Adrenal gland (tissue), 5 donors: ENCODE measurements at regions not wholly inside any gene's neighbourhood (a gene's known extent, or its start where the extent isn't known, plus 50 kb on each side); places are given as distances from the start of the nearest gene placed in this dataset.

Experiments used
- POLR2A ChIP-seq, 2 donors: fragments of 450-650 bp; IDR thresholded peaks; one replicate each; pipeline ENCODE4 v1.6.1; 2017; ENCODE audit warnings: antibody characterized with exemption in 2 of 2, mild to moderate bottlenecking in 2 of 2, moderate library complexity in 1 of 2
- TF ChIP-seq, protein P1 (sequence below), 6 experiments: fragments of 450-650 bp in 4 of 6; fragments of 200-600 bp in 2 of 6; sonication (generic) in 1 of 6; IDR thresholded peaks; 1 replicate in 5 of 6; 2 replicates in 1 of 6; pipeline versions ENCODE4 v1.5.1 to v1.8.0; 2016 to 2021; ENCODE audit warnings: antibody characterized with exemption in 6 of 6, mild to moderate bottlenecking in 2 of 6, moderate library complexity in 1 of 6
- donor health status: DM: no; HTN: no; CAD: no.

DNA sequence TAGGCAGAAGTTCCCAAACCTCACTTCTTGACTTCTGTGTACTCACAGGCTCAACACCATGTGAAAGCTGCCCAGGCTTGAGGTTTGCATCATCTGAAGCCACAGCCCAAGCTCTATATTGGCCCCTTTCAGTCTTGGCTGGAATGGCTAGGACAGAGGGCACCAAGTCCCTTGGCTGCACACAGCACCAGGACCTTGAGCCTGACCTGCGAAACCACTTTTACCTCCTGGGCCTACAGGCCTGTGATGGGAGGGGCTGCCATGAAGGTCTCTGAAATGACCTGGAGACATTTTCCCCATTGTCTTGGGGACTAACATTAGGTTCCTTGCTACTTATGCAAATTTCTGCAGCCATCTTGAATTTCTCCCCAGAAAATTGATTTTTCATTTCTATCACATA lies 288.3 kb upstream of the ZC3H12C start:
- TF ChIP-seq, protein P1, sequence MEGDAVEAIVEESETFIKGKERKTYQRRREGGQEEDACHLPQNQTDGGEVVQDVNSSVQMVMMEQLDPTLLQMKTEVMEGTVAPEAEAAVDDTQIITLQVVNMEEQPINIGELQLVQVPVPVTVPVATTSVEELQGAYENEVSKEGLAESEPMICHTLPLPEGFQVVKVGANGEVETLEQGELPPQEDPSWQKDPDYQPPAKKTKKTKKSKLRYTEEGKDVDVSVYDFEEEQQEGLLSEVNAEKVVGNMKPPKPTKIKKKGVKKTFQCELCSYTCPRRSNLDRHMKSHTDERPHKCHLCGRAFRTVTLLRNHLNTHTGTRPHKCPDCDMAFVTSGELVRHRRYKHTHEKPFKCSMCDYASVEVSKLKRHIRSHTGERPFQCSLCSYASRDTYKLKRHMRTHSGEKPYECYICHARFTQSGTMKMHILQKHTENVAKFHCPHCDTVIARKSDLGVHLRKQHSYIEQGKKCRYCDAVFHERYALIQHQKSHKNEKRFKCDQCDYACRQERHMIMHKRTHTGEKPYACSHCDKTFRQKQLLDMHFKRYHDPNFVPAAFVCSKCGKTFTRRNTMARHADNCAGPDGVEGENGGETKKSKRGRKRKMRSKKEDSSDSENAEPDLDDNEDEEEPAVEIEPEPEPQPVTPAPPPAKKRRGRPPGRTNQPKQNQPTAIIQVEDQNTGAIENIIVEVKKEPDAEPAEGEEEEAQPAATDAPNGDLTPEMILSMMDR (IDR thresholded peaks at IDR 0.05) = no peak
- no peak for TF ChIP-seq POLR2A (IDR thresholded peaks at IDR 0.05)
